Pulmonary artery endothelial cell (primary cell): ENCODE measurements at regions not wholly inside any gene's neighbourhood (a gene's known extent, or its start where the extent isn't known, plus 50 kb on each side); places are given as distances from the start of the nearest gene placed in this dataset.
"Not testable (repeated sequence)": the region's sequence is repeated elsewhere in the genome, so short reads cannot be mapped to it uniquely, and the experiment has no call there.

ENCODE experiments used
- DNase-seq: peaks from one replicate; pipeline ENCODE4 v3.0.0-alpha.2; 2011; ENCODE audit warnings: low read depth, low spot score

DNA sequence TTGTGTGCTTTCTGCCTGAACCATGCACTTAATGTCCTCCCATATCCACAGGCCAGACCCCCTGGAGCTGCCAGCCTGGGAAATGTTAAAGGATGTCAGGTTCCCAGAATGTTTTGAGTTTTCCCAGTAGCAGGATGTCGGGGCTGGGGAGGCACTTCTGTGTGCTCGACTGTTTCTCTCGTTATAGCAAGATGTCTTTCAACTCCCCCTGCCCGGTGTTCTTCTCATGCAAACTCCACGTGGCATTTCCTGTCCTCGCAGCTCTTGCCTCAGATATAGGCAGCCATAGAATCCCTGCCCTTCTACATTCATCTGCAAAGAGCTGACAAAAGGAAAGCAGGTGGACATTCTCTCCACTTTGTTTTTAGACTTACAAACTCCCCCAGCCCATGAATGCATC lies 457.2 kb upstream of the CDH11 start:
- no peak for DNase-seq

DNA sequence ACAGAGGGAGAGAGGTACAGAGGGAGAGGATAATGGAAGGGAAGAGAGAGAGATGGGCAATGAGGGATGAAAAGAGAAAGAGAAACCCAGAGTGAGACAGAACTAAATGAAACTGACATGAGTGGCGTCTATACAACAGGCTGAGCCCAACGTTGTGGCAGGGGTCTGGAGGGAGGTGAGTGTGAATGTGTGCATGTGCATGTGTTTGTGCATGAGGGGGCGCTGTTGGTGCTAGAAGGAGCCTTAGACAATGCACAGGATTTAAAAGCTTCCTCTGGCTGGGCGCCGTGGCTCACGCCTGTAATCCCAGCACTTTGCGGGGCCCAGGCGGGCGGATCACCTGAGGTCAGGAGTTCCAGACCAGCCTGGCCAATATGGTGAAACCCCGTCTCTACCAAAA lies 454.8 kb upstream of the CDH11 start:
- DNase-seq, result no peak

DNA sequence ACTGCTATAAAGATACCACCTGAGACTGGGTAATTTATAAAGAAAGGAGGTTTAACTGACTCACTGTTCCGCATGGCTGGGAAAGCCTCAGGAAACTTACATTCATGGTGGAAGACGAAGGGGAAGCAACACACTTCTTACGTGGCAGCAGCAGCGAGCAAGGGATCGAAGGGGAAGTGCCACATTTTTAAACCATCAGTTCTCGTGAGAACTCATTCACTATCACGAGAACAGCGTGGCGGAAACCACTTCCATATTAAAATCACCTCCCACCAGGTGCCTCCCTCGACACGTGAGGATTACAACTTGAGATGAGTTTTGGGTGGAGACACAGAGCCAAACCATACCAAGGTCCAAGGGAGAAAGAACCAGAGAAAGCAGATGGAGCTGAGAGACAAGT lies 454.3 kb upstream of the CDH11 start:
- DNase-seq, result no peak

GRCh38 chr16:65574326-65574966 lies 452.6 kb upstream of the CDH11 start:
- DNase-seq, result no peak

- peak; percentile 52 for DNase-seq
These were observed 450.3 kb upstream of the CDH11 start for GRCh38 chr16:65572156-65572555.

GRCh38 chr16:65570261-65570660 lies 448.4 kb upstream of the CDH11 start:
- DNase-seq, result no peak

DNA sequence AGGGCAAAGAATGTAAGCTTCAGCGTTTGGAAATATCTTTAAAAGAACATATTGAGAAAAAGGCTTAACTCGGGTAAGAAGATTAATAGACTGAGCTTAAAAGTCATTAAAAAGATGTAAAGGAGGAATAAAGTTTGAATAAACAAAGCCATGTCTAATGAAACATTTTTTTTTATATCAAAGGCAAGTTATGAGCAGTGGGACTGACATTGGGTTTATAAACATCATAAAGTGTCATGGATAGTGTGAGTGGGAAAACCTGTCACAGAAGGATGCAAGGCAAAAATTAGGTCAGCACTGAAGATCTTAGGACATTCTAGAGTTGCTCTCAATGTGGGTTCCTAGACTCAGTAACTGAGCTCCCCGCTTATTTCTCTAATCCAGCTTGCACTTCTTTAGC lies 438.0 kb upstream of the CDH11 start:
- DNase-seq, result no peak

GRCh38 chr16:65549689-65550088 lies 427.8 kb upstream of the CDH11 start:
- DNase-seq, result not testable (repeated sequence)

DNA sequence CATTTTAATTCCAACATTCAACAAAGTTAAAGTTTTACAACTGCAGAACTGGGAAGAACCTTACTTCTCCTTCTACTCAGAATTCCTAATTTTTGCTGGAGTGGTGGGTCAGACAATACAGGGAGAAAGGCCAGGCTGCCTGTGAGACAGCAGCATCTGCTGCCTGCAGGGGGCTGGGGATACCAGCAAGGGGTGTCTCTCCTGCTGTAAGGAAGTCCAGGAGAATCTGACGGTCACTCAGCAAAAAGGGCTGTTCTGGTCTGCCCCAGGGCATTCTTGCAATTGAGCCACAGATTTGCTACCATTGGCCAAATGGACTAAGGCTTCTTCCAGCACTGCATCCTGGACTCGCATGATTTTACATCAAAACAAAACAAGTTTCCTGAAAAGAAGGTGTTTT lies 426.6 kb upstream of the CDH11 start:
- no peak for DNase-seq

- no peak for DNase-seq
These were observed 426.0 kb upstream of the CDH11 start for GRCh38 chr16:65547772-65548446.

- no peak for DNase-seq
These were observed 424.5 kb upstream of the CDH11 start for GRCh38 chr16:65546353-65546791.

DNA sequence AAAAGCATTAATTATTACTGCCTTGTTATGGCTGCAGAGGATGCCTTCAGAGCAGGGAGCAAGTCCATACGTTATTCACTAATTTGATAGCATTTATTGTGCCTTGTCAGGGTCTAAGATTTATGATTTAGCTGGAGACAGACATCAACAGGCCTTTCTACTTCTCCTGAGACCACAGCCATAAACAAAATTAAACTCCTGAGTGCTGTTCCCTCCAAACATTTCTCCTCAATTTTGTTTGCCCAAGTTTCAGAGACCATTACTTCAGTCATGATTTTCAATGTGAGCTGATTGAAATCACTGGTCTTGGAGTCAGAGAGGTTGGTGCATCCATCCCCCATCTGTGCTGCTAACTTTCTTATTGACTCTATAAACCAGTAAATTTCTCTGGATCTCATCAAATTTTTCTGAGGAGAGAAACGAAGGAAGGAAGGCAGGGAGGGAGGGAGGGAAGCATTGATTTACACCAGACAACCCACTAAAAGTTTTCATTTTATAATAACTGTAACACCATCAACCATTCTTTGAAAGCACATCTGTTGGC lies 423.6 kb upstream of the CDH11 start:
- no peak for DNase-seq

- DNase-seq, result no peak
These were observed 422.2 kb upstream of the CDH11 start for GRCh38 chr16:65543781-65544740.

DNA sequence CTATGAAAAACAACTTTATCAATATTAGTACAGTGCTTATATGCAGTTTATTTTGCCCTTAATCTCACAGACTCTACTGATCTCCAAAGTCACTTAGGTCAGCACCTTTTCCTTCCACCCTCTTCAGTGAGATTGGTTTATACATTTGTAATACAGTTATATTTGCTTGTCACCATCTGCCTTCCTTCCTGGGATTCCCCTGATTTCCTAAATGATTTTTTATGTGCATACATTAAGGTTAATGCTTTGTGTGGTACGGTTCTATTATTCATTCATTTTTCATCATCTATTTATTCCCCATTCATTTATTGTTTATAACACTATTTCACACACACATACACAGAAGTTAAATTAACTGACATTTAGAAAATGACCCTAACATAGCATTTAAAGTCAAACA lies 419.8 kb upstream of the CDH11 start:
- DNase-seq, result no peak

- DNase-seq, result no peak
These were observed 419.0 kb upstream of the CDH11 start for GRCh38 chr16:65540901-65541300.

DNA sequence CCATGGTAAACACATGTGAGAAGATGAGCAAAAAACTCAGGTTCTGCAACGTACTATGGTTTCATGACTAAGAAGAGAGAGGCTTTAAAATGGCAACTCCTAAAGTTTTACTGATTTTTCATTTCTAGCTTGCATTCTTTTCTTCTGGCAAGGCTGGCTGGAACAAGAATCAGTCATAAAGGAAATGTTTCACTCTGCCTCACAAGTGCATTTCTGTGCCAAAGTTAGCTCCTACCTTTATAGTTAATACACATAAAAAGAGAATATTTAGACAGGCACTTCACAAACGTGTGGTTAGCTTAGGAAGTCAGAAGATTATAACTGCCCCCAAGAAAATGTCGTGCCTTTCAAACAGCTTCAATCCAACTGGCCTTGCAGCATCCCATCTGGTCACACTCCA lies 417.1 kb upstream of the CDH11 start:
- no peak for DNase-seq

GRCh38 chr16:65537336-65537735 lies 415.5 kb upstream of the CDH11 start:
- no peak for DNase-seq

DNA sequence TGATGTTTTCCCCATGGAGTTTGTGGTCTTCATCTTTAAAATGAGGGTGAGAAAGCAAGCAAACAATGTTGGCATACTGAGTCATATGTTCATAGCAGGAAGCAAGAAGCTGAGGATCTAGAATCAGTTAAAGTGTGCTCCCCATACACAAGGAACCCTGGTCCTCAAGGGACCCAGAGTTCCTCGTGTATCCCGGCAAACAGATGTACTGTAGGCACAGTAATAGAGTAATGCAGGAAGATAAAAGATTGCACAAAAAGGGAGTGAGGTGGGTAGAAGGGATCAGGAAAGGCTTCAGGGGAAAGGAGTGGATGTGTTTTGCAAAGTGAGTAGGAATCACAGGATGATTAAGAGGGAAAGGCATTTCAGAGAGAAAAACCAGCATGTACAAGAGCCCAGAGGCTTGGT lies 412.3 kb upstream of the CDH11 start:
- DNase-seq, result no peak

DNA sequence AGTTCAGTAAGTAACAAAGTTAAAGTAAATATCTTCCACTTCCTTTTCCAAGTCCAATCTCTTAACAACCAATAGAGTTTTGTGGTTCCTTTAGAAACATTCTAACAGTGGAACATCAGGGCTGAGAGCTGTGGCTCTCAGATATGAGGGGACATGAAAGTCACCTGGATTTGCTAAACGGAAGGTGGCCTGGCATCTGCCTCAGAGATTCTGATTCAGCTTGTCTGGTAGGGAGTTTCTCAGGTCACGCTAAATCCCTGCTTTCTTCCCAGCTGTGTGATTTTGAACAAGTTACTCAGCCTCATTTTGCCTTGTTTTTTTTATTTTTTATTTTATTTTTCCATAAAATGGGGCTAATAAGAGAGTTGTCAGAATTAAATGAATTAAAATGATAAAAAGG lies 411.0 kb upstream of the CDH11 start:
- no peak for DNase-seq

GRCh38 chr16:65532258-65532657 lies 410.4 kb upstream of the CDH11 start:
- DNase-seq, result no peak

DNA sequence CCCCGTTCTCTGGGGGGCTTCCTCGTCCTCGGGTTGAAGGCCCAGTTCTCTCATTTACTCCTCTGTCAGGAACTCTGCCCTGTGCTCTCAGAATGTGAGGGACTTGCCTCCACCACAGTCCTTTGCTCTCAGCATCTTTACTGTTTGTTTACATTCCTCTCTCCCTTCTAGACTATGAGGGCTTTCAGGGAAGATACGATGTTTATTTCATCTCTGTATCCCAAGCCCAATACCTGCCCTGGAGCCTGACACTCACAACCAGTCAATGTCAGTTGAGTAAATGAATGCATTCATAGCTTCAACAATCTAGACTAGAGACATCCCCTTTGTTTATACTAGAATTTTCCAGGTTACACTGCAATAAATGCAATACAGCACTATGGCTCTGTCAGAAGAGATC lies 409.6 kb upstream of the CDH11 start:
- DNase-seq, result no peak

DNA sequence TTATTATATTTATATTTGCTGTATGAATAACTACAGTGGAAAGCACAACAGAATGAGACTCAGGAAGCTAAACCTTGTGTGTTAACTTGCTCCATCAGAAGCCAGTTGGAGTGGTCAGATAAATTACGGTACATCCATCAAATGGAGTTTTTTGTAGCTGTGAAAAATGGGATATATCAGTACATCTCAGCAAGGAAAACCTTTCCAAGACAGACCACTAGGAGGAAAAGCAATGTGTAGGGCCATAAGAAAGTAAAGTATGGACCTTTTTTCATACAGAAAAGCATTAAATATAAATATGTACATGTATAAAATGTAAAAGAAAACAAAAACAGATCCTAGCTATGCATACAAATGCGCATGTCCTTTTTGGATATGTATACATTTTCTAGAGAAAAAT lies 403.8 kb upstream of the CDH11 start:
- DNase-seq, result no peak
